Endothelial cell (in vitro differentiated cells): ENCODE measurements at regions not wholly inside any gene's neighbourhood (a gene's known extent, or its start where the extent isn't known, plus 50 kb on each side); places are given as distances from the start of the nearest gene placed in this dataset.
"Not testable (repeated sequence)": the region's sequence is repeated elsewhere in the genome, so short reads cannot be mapped to it uniquely, and the experiment has no call there.

Source experiments
- DNase-seq: peaks from one replicate; pipeline ENCODE4 v3.0.0; 2021; ENCODE audit warnings: low spot score
- H3K27ac Mint-ChIP-seq: one replicate; pipeline ENCODE4 v1.8.0; 2021; ENCODE audit warnings: mixed read lengths, inconsistent platforms; ENCODE audit not compliant: unreplicated experiment
- H3K27me3 Mint-ChIP-seq: one replicate; pipeline ENCODE4 v1.8.0; 2021; ENCODE audit warnings: mild to moderate bottlenecking, moderate library complexity, mixed read lengths, inconsistent platforms; ENCODE audit not compliant: unreplicated experiment
- H3K36me3 Mint-ChIP-seq: one replicate; pipeline ENCODE4 v1.8.0; 2021; ENCODE audit warnings: mild to moderate bottlenecking, low read depth, mixed read lengths, inconsistent platforms; ENCODE audit not compliant: unreplicated experiment
- H3K4me1 Mint-ChIP-seq: one replicate; pipeline ENCODE4 v1.8.0; 2021; ENCODE audit warnings: mild to moderate bottlenecking, mixed read lengths, inconsistent platforms; ENCODE audit not compliant: unreplicated experiment
- H3K4me3 Mint-ChIP-seq: one replicate; pipeline ENCODE4 v1.8.0; 2021; ENCODE audit warnings: mild to moderate bottlenecking, mixed read lengths, inconsistent platforms; ENCODE audit not compliant: unreplicated experiment
- H3K9me3 Mint-ChIP-seq: one replicate; pipeline ENCODE4 v1.8.0; 2021; ENCODE audit warnings: mixed read lengths, inconsistent platforms; ENCODE audit not compliant: unreplicated experiment
- TF ChIP-seq, protein P1 (sequence below): fragments of 200-600 bp; sonication (generic); IDR thresholded peaks from one replicate; pipeline ENCODE4 v1.5.0; 2021; ENCODE audit warnings: antibody characterized with exemption; ENCODE audit not compliant: unreplicated experiment

DNA sequence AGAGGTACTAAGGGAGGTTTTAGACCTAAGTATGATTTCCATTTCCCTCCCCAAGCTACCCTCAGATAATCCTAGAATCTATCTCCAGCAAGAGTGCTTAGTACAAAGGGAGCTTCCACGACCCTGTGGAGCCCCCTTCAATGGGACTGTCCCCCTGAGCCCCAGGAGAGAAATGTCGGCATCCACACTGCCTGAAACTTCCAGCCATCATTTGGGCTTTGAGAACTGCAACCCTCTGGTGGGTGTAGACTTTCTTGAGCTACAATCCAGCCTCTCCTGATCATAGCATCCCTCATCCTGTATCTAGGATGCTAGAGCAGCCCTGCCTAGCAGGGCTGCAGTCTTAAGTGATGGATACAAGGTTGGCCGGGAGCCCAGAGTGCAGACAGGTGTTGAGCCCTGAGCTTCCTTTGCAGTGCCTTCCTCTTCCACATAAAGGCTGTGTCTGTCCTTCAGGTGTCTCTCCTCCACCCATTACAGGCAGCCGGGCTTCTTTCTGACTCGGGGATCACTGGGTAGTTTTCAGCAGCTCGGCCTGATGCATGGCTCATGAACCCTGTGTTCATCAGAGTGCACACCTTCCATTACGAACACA lies 424.5 kb downstream of the PREX1 start:
- Mint-ChIP-seq H3K4me3 (no peak overlapping the region), H3K36me3 (no peaks in the 10 kb centered on the region), H3K4me1 (no peaks in the 10 kb centered on the region), H3K9me3 (no peaks in the 10 kb centered on the region), H3K27ac (no peak overlapping the region), H3K27me3 (peaks cover 2% of the 10 kb centered on the region)
- no peak for DNase-seq
- TF ChIP-seq, protein P1, sequence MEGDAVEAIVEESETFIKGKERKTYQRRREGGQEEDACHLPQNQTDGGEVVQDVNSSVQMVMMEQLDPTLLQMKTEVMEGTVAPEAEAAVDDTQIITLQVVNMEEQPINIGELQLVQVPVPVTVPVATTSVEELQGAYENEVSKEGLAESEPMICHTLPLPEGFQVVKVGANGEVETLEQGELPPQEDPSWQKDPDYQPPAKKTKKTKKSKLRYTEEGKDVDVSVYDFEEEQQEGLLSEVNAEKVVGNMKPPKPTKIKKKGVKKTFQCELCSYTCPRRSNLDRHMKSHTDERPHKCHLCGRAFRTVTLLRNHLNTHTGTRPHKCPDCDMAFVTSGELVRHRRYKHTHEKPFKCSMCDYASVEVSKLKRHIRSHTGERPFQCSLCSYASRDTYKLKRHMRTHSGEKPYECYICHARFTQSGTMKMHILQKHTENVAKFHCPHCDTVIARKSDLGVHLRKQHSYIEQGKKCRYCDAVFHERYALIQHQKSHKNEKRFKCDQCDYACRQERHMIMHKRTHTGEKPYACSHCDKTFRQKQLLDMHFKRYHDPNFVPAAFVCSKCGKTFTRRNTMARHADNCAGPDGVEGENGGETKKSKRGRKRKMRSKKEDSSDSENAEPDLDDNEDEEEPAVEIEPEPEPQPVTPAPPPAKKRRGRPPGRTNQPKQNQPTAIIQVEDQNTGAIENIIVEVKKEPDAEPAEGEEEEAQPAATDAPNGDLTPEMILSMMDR: no peak

DNA sequence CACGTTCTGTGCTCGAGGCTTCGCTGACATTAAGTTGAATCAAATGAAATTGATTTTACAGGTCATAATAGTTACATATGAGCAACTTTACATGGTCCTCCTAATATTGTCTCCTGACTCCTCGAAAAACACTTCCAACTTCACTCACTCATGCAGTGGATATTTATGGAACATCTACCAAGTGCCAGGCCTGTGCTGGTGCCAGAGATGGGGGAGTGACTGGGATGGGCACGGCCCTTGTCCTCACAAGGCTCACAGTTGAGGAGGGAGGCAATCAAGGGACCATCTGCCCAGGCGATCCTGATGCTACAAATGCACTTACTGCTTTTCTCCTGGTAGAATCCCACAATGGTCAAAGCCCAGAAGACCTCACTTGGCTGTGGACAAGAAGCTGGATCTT lies 426.4 kb downstream of the PREX1 start:
- H3K36me3 Mint-ChIP-seq: no peaks in the 10 kb centered on the region
- no peaks in the 10 kb centered on the region for H3K4me1 Mint-ChIP-seq
- H3K27me3 Mint-ChIP-seq: peaks cover 2% of the 10 kb centered on the region
- H3K27ac Mint-ChIP-seq: no peak overlapping the region
- no peak overlapping the region for H3K4me3 Mint-ChIP-seq
- DNase-seq: no peak
- TF ChIP-seq, protein P1: no peak
- H3K9me3 Mint-ChIP-seq: no peaks in the 10 kb centered on the region

DNA sequence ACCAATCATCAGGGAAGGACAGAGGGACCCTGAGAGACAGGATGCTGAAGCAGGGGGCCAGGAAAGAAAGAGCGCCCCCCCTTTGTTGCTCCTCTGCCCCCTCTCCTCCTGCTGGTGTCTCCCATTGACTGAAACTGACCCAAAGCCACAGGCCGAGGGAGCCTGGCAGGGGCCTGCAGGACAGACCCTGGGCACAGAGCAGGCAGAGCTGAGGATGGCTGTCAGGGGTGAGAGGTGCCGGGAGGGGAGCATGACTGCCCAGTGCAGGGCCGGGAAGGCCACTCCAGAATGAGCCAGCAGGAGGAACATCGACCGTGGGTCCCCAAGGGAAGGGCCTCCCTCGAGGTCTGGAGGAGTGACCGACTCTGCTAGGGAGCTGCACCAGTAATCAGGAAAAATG lies 427.8 kb downstream of the PREX1 start:
- Mint-ChIP-seq H3K4me3 (no peak overlapping the region), H3K36me3 (no peaks in the 10 kb centered on the region), H3K4me1 (no peaks in the 10 kb centered on the region), H3K27ac (no peak overlapping the region), H3K27me3 (peaks cover 2% of the 10 kb centered on the region), H3K9me3 (no peaks in the 10 kb centered on the region)
- no peak for DNase-seq
- TF ChIP-seq, protein P1: no peak

DNA sequence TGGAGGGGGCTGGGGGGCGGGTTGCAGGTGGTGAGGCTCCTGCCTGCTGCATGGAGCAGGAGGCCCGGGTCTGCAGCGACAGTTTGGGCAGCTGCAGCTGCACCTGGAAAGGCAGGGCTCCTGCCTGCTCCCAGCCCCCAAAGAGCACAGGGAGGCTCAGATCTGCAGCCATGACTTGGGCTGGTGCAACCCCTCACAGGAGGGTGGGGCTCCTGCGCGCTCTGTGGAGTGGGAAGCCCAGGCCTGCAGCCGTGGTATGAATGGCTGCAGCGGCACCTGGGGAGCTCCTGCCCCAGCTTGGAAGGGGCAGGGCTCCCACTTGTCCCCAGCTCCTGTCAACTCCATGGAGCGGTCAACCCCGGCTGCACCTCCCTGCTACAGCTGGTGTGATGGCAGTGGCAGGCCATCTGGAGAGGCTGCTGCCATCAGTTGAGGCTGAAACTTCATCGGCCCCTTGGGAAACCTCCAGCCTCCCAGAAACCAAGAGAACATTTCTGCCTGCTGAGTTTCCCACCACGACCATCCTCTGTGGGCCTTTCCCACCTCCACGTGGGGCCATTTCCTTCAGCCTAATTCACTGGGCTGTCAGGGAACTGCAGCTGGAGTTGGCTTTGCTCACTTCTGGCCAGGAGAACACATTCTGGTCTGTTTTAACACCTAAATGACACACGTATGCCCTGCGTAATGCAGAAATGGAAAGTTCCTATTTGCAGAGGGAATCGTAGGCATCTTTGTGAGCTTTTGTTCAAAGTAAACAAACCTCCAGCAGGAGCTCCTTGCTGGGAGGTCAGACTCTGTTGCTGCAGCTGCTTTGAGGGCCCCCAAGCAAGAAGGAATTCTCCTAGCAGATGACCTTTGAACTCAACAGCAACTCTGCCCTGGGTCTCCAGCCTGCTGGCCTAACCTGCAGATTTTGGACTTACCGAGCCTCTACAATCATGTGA lies 429.0 kb downstream of the PREX1 start:
- H3K4me1 Mint-ChIP-seq: peaks cover 3% of the 10 kb centered on the region
- no peaks in the 10 kb centered on the region for H3K27me3 Mint-ChIP-seq
- H3K4me3 Mint-ChIP-seq: no peak overlapping the region
- TF ChIP-seq, protein P1: no peak
- H3K27ac Mint-ChIP-seq: no peak overlapping the region
- H3K9me3 Mint-ChIP-seq: no peaks in the 10 kb centered on the region
- no peak for DNase-seq
- no peaks in the 10 kb centered on the region for H3K36me3 Mint-ChIP-seq

DNA sequence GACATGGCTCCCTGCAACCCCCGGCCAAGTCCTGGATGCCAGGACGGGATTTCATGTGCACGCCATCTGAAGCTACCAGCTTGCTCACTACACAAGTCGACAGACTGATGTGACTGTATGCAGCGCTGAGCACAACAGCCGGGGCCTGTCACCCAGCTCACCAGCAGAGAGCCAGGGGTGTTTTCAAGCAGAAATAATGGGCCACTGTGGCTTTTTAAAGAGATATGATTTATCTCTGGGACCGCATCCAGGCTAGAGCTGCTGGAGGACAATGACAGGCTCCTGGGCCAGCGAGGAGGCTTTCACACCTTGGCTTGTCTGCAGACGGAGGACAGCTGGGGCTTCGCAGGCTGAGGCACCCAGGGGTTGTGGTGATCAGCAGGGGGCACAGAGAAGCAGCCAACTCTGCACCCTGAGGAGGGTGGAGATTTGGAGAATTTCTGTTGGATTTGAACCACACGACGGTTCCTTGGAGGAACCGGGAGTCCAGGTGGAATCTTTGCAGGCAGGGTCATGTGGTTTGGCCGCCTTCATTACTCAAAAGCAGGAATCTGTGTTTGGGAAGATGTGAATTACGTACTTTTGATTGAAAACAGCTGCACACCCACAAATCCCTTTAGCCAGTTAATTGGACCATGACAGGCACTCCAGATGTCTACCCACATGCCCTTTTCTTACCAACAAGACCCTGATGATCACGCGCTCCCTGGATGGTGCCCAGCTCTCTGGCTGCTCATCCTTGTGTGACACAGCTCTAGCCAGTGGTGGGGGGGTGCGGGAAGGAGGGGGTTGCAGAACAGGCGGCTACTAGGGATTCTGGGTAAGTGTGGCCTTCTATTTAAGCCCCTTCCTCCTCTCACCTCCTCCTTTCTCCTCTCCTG lies 430.6 kb downstream of the PREX1 start:
- not testable (repeated sequence) for H3K4me1 Mint-ChIP-seq, H3K36me3 Mint-ChIP-seq, H3K27ac Mint-ChIP-seq, H3K9me3 Mint-ChIP-seq, H3K4me3 Mint-ChIP-seq, DNase-seq, H3K27me3 Mint-ChIP-seq
